B cell (primary cell): ENCODE measurements at regions not wholly inside any gene's neighbourhood (a gene's known extent, or its start where the extent isn't known, plus 50 kb on each side); places are given as distances from the start of the nearest gene placed in this dataset.

Experiments used
- ATAC-seq: fragments of 200-7000 bp; cut with Tn5 transposase; one replicate; pipeline ENCODE4 v1.10.0; 2021; ENCODE audit warnings: low read depth, mild to moderate bottlenecking, moderate number of reproducible peaks, moderate library complexity
- CTCF ChIA-PET: fragments of 350-600 bp; sonication (Branson Sonifier 250); formaldehyde crosslinking; loops from one replicate; lab custom pipeline; 2021; ENCODE audit warnings: antibody characterized with exemption, inconsistent platforms; lab: Charles Lee
- POLR2A ChIA-PET: fragments of 350-600 bp; sonication (Branson Sonifier 250); formaldehyde crosslinking; loops from one replicate; lab custom pipeline; 2021; ENCODE audit warnings: antibody characterized with exemption; lab: Charles Lee
- DNase-seq: peaks from one replicate; pipeline ENCODE4 v3.0.0; 2013
- H2AFZ ChIP-seq: 2 replicates; pipeline ENCODE4 v1.6.1; 2012; ENCODE audit warnings: mild to moderate bottlenecking, low read depth, low read length; ENCODE audit not compliant: insufficient read depth, poor library complexity, severe bottlenecking
- H3K27ac ChIP-seq, 2 donors: 1 replicate in 1 of 2; 2 replicates in 1 of 2; pipeline ENCODE4 v1.5.1; 2012 to 2013; ENCODE audit warnings: low read length in 2 of 2, mild to moderate bottlenecking in 2 of 2, moderate library complexity in 1 of 2
- H3K27me3 ChIP-seq, 4 experiments: fragments of 200-600 bp in 1 of 4; sonication (generic) in 1 of 4; replicated peaks in 1 of 4; 1 replicate in 2 of 4; 2 replicates in 2 of 4; pipeline versions ENCODE4 v1.6.1 to v1.7.0; 2013 to 2016; ENCODE audit warnings: low read length in 3 of 4, mild to moderate bottlenecking in 2 of 4, mixed read lengths in 1 of 4, moderate library complexity in 1 of 4; ENCODE audit not compliant: insufficient read depth in 4 of 4, control insufficient read depth in 3 of 4; ENCODE audit errors: control extremely low read depth in 1 of 4
- H3K36me3 ChIP-seq, 2 experiments: replicated peaks in 1 of 2; 1 replicate in 1 of 2; 2 replicates in 1 of 2; pipeline versions ENCODE4 v1.6.1 to v1.7.1; 2013; ENCODE audit warnings: low read length in 1 of 2; ENCODE audit not compliant: insufficient read depth in 2 of 2, control insufficient read depth in 1 of 2; ENCODE audit errors: control extremely low read depth in 1 of 2, extremely low read depth in 1 of 2
- H3K4me1 ChIP-seq, 2 donors: fragments of 200-600 bp in 1 of 2; sonication (generic) in 1 of 2; 1 replicate in 1 of 2; 2 replicates in 1 of 2; pipeline versions ENCODE4 v1.5.1 to v1.6.1; 2013 to 2017; ENCODE audit warnings: low read length in 2 of 2; ENCODE audit not compliant: control insufficient read depth in 2 of 2, insufficient read depth in 2 of 2
- H3K4me2 ChIP-seq: replicated peaks from 2 replicates; pipeline ENCODE3; 2012; ENCODE audit warnings: mild to moderate bottlenecking, low read depth, low read length; ENCODE audit not compliant: poor library complexity, severe bottlenecking
- H3K4me3 ChIP-seq, 5 experiments: fragments of 200-600 bp in 1 of 5; sonication (generic) in 1 of 5; 1 replicate in 3 of 5; 2 replicates in 2 of 5; pipeline versions ENCODE4 v1.5.1 to v1.7.0; 2011 to 2016; ENCODE audit warnings: low read length in 4 of 5, mild to moderate bottlenecking in 4 of 5, low read depth in 2 of 5, control low read depth in 1 of 5, moderate library complexity in 1 of 5; ENCODE audit not compliant: insufficient read depth in 1 of 5; ENCODE audit errors: control extremely low read depth in 1 of 5, extremely low read depth in 1 of 5
- H3K79me2 ChIP-seq: fragments of 200-600 bp; sonication (generic); one replicate; pipeline ENCODE4 v1.6.0; 2016; ENCODE audit warnings: low read length; ENCODE audit not compliant: control insufficient read depth, insufficient read depth
- H3K9ac ChIP-seq: fragments of 200-600 bp; sonication (generic); 2 replicates; pipeline ENCODE4 v1.6.1; 2017; ENCODE audit warnings: mild to moderate bottlenecking, low read length, moderate library complexity
- H3K9me3 ChIP-seq, 3 donors: one replicate each; pipeline versions ENCODE4 v1.6.1 to v1.7.1; 2013; ENCODE audit warnings: low read length in 2 of 3; ENCODE audit not compliant: control insufficient read depth in 2 of 3, insufficient read depth in 1 of 3; ENCODE audit errors: control extremely low read depth in 1 of 3
- H4K20me1 ChIP-seq: 2 replicates; pipeline ENCODE4 v1.6.0; 2012; ENCODE audit warnings: mild to moderate bottlenecking, low read length; ENCODE audit not compliant: insufficient read depth, control insufficient read depth, poor library complexity, severe bottlenecking
- H3K27ac Mint-ChIP-seq: one replicate; pipeline ENCODE4 v1.8.0; 2021; ENCODE audit warnings: mixed read lengths
- H3K27me3 Mint-ChIP-seq: one replicate; pipeline ENCODE4 v1.8.0; 2021; ENCODE audit warnings: mixed read lengths
- H3K4me1 Mint-ChIP-seq: one replicate; pipeline ENCODE4 v1.8.0; 2021; ENCODE audit warnings: mixed read lengths
- H3K4me3 Mint-ChIP-seq: one replicate; pipeline ENCODE4 v1.8.0; 2021; ENCODE audit warnings: mixed read lengths
- H3K9me3 Mint-ChIP-seq: one replicate; pipeline ENCODE4 v1.8.0; 2022; ENCODE audit warnings: mixed read lengths; ENCODE audit not compliant: insufficient read depth
- EZH2 ChIP-seq: IDR thresholded peaks from 2 replicates; pipeline ENCODE4 v1.6.1; 2012; ENCODE audit warnings: borderline replicate concordance, low read depth, mild to moderate bottlenecking, moderate library complexity, low read length; ENCODE audit not compliant: insufficient read depth, poor library complexity, severe bottlenecking
- WGBS: methylation state at CpG from one replicate; pipeline ENCODE4 v1.1.5; 2013; ENCODE audit warnings: missing lambda C conversion rate; ENCODE audit not compliant: insufficient coverage; 5-methylcytosine and 5-hydroxymethylcytosine counted together
- intact Hi-C: fragments of 100-400 bp; cut with micrococcal nuclease; formaldehyde crosslinking; loops from one replicate; pipeline ENCODE4 v1.10.0; 2022
- TF ChIP-seq, protein P1 (sequence below): fragments of 200-600 bp; IDR thresholded peaks from one replicate; pipeline ENCODE4 v1.8.0; 2022; ENCODE audit warnings: antibody characterized with exemption, mild to moderate bottlenecking

- Histone ChIP-seq H2AFZ (no peak overlapping the region), H3K4me1 (no peaks in the 10 kb centered on the region), H3K36me3 (no peaks in the 10 kb centered on the region), H3K9ac (no peak overlapping the region), H3K9me3 (peaks cover 0 to 11% (median 0%) of the 10 kb centered on the region in 3 donors), H3K4me2 (no peak overlapping the region), H3K27me3 (no peaks in the 10 kb centered on the region), H3K27ac (no peak overlapping the region), H3K79me2 (no peaks in the 10 kb centered on the region), H4K20me1 (no peaks in the 10 kb centered on the region), H3K4me3 (no peak overlapping the region)
- 100% methylated on average over 2 of the region's 2 CpGs for WGBS
- ChIA-PET CTCF (no interaction called here), POLR2A (no interaction called here)
- no peak overlapping the region for H3K4me3 Mint-ChIP-seq
- ATAC-seq (no peak), DNase-seq (no peak)
- H3K27me3 Mint-ChIP-seq: no peaks in the 10 kb centered on the region
- H3K9me3 Mint-ChIP-seq: peaks cover 4% of the 10 kb centered on the region
- intact Hi-C loops: no loop called here
- H3K27ac Mint-ChIP-seq: no peak overlapping the region
- TF ChIP-seq, protein P1, sequence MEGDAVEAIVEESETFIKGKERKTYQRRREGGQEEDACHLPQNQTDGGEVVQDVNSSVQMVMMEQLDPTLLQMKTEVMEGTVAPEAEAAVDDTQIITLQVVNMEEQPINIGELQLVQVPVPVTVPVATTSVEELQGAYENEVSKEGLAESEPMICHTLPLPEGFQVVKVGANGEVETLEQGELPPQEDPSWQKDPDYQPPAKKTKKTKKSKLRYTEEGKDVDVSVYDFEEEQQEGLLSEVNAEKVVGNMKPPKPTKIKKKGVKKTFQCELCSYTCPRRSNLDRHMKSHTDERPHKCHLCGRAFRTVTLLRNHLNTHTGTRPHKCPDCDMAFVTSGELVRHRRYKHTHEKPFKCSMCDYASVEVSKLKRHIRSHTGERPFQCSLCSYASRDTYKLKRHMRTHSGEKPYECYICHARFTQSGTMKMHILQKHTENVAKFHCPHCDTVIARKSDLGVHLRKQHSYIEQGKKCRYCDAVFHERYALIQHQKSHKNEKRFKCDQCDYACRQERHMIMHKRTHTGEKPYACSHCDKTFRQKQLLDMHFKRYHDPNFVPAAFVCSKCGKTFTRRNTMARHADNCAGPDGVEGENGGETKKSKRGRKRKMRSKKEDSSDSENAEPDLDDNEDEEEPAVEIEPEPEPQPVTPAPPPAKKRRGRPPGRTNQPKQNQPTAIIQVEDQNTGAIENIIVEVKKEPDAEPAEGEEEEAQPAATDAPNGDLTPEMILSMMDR: no peak
- TF ChIP-seq EZH2: no peak
- no peaks in the 10 kb centered on the region for H3K4me1 Mint-ChIP-seq
These were observed 539.1 kb upstream of the LRRTM4 start for GRCh38 chr2:78061301-78061700.

- Histone ChIP-seq H3K36me3 (no peaks in the 10 kb centered on the region), H3K27me3 (no peaks in the 10 kb centered on the region), H2AFZ (no peak overlapping the region), H3K9me3 (peaks cover 0 to 11% (median 0%) of the 10 kb centered on the region in 3 donors), H3K79me2 (no peaks in the 10 kb centered on the region), H3K4me3 (no peak overlapping the region), H3K4me2 (no peak overlapping the region), H3K4me1 (no peaks in the 10 kb centered on the region), H3K9ac (no peak overlapping the region), H3K27ac (no peak overlapping the region), H4K20me1 (no peaks in the 10 kb centered on the region)
- H3K4me1 Mint-ChIP-seq: no peaks in the 10 kb centered on the region
- ChIA-PET POLR2A (no interaction called here), CTCF (no interaction called here)
- peaks cover 4% of the 10 kb centered on the region for H3K9me3 Mint-ChIP-seq
- H3K4me3 Mint-ChIP-seq: no peak overlapping the region
- intact Hi-C loops: no loop called here
- no peak overlapping the region for H3K27ac Mint-ChIP-seq
- no peak for DNase-seq
- WGBS: 93% methylated on average over 5 of the region's 5 CpGs
- no peaks in the 10 kb centered on the region for H3K27me3 Mint-ChIP-seq
- TF ChIP-seq EZH2: no peak
- TF ChIP-seq, protein P1: no peak
- ATAC-seq: no peak
These were observed 539.6 kb upstream of the LRRTM4 start for GRCh38 chr2:78061732-78062131.
